ENCODE measurements at regions not wholly inside any gene's neighbourhood (a gene's known extent, or its start where the extent isn't known, plus 50 kb on each side); places are given as distances from the start of the nearest gene placed in this dataset.

- no peak for TF ChIP-seq POLR2A (IDR thresholded peaks at IDR 0.05)
- TF ChIP-seq CTCF (IDR thresholded peaks at IDR 0.05 in 4 of 5, conservative IDR thresholded peaks at IDR 0.05 in 1 of 5), result no peak
Measured at GRCh38 chr1:200487650-200488049, 77.8 kb upstream of the ZNF281 start.

Data from gastrocnemius medialis (tissue), 4 donors.